ENCODE measurements at regions not wholly inside any gene's neighbourhood (a gene's known extent, or its start where the extent isn't known, plus 50 kb on each side); places are given as distances from the start of the nearest gene placed in this dataset.

DNA sequence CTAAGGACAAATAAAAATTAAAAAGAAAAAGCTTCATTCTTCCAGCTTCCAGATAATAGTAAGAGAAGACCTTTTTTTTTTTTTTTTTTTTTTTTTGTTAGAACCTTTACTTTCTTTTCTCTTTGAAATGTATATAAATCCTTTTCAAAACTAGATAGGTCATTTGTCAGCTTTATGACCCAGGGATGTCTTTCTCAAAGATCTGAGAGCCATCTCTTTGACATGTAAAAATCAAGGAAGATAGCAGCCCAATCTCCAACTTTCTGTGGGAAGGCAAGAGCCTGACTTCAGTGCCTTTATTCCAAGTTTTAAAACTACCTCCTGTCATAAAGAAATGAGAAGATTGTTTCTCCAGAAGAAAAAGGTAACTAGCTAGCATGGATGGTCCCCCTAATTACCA lies 203.3 kb upstream of the LRFN5 start:
- TF ChIP-seq POLR2AphosphoS5 (IDR thresholded peaks at IDR 0.05; ENCODE audit: low read depth, low read length) (no peak), FOXP2 (optimal IDR thresholded peaks at IDR 0.05; ENCODE audit: borderline replicate concordance, extremely low read depth, extremely low read length, insufficient read depth) (no peak), SIN3A (IDR thresholded peaks at IDR 0.05; ENCODE audit: borderline replicate concordance, insufficient read depth, low read length) (no peak), TAF1 (IDR thresholded peaks at IDR 0.05; ENCODE audit: borderline replicate concordance, insufficient read depth, low read length) (no peak)
- TF ChIP-seq, protein P1, sequence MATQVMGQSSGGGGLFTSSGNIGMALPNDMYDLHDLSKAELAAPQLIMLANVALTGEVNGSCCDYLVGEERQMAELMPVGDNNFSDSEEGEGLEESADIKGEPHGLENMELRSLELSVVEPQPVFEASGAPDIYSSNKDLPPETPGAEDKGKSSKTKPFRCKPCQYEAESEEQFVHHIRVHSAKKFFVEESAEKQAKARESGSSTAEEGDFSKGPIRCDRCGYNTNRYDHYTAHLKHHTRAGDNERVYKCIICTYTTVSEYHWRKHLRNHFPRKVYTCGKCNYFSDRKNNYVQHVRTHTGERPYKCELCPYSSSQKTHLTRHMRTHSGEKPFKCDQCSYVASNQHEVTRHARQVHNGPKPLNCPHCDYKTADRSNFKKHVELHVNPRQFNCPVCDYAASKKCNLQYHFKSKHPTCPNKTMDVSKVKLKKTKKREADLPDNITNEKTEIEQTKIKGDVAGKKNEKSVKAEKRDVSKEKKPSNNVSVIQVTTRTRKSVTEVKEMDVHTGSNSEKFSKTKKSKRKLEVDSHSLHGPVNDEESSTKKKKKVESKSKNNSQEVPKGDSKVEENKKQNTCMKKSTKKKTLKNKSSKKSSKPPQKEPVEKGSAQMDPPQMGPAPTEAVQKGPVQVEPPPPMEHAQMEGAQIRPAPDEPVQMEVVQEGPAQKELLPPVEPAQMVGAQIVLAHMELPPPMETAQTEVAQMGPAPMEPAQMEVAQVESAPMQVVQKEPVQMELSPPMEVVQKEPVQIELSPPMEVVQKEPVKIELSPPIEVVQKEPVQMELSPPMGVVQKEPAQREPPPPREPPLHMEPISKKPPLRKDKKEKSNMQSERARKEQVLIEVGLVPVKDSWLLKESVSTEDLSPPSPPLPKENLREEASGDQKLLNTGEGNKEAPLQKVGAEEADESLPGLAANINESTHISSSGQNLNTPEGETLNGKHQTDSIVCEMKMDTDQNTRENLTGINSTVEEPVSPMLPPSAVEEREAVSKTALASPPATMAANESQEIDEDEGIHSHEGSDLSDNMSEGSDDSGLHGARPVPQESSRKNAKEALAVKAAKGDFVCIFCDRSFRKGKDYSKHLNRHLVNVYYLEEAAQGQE (IDR thresholded peaks at IDR 0.05; ENCODE audit: insufficient read depth in 1 of 2, low read depth in 2 of 2, low read length in 2 of 2), result no peak

Measured in PFSK-1 (cell line).